ENCODE measurements at regions not wholly inside any gene's neighbourhood (a gene's known extent, or its start where the extent isn't known, plus 50 kb on each side); places are given as distances from the start of the nearest gene placed in this dataset.

GRCh38 chr4:125181804-125182203 is 133.0 kb upstream of the FAT4 start:
- Histone ChIP-seq H3K27ac (ENCODE audit: control insufficient read depth, insufficient read depth) (no peak overlapping the region), H2AFZ (ENCODE audit: control insufficient read depth, low read depth, low read length) (no peak overlapping the region), H4K20me1 (ENCODE audit: control insufficient read depth, insufficient read depth) (no peaks in the 10 kb centered on the region), H3K79me2 (ENCODE audit: control insufficient read depth, insufficient read depth, low read length) (no peaks in the 10 kb centered on the region), H3K9ac (ENCODE audit: control insufficient read depth, insufficient read depth, low read length) (no peak overlapping the region), H3K9me3 (replicated peaks; ENCODE audit: control insufficient read depth, insufficient read depth, low read length) (no peaks in the 10 kb centered on the region), H3K4me3 (no peak overlapping the region), H3K36me3 (ENCODE audit: control insufficient read depth in 2 of 2, insufficient read depth in 2 of 2, low read length in 1 of 2) (no peaks in the 10 kb centered on the region), H3K27me3 (replicated peaks in 1 of 2; ENCODE audit: control insufficient read depth in 2 of 2, insufficient read depth in 2 of 2, low read length in 1 of 2) (no peaks in the 10 kb centered on the region), H3K4me2 (ENCODE audit: control insufficient read depth, insufficient read depth) (no peak overlapping the region), H3K4me1 (ENCODE audit: control insufficient read depth, insufficient read depth, low read length) (no peaks in the 10 kb centered on the region)
- no peak for ATAC-seq
- intact Hi-C loops (cut with micrococcal nuclease; ENCODE audit: unreplicated experiment): no loop called here
- BruUV-seq (replicated peaks): no TSS peak
- SMC1A ChIA-PET (ENCODE audit: uncharacterized antibody, unreplicated experiment): no interaction called here
- in situ Hi-C loops (cut with MboI): no loop called here
- CTCF ChIA-PET: interaction anchor here (1.1 kb wide), 1 partner anchor 101 kb away, joined by 3 read pairs; no protein-coding TSS in a partner anchor
- no peak for FAIRE-seq
- DNase-seq (ENCODE audit: low read depth, low spot score): no peak
- TF ChIP-seq RB1 (IDR thresholded peaks at IDR 0.05; ENCODE audit: borderline replicate concordance): no peak
- POLR2A ChIA-PET: no interaction called here
- RAD21 ChIA-PET (ENCODE audit: unreplicated experiment): no interaction called here
- 0% methylated on average over 3 of the region's 3 CpGs for WGBS (ENCODE audit: insufficient coverage, insufficient replicate concordance, low lambda C conversion rate, missing lambda C conversion rate)

GRCh38 chr4:125179727-125180126 is 135.0 kb upstream of the FAT4 start:
- H3K4me1 ChIP-seq (ENCODE audit: control insufficient read depth, insufficient read depth, low read length): no peaks in the 10 kb centered on the region
- 55% methylated on average over 4 of the region's 4 CpGs for WGBS (ENCODE audit: insufficient coverage, insufficient replicate concordance, low lambda C conversion rate, missing lambda C conversion rate)
- H3K9me3 ChIP-seq (replicated peaks; ENCODE audit: control insufficient read depth, insufficient read depth, low read length): no peaks in the 10 kb centered on the region
- DNase-seq (ENCODE audit: low read depth, low spot score) (no peak), FAIRE-seq (no peak), ATAC-seq (no peak)
- no TSS peak for BruUV-seq (replicated peaks)
- H3K4me3 ChIP-seq: no peak overlapping the region
- no peak overlapping the region for H2AFZ ChIP-seq (ENCODE audit: control insufficient read depth, low read depth, low read length)
- intact Hi-C loops (cut with micrococcal nuclease; ENCODE audit: unreplicated experiment) (no loop called here), in situ Hi-C loops (cut with MboI) (no loop called here)
- ChIA-PET CTCF (no interaction called here), SMC1A (ENCODE audit: uncharacterized antibody, unreplicated experiment) (no interaction called here), RAD21 (ENCODE audit: unreplicated experiment) (no interaction called here), POLR2A (no interaction called here)
- no peak overlapping the region for H3K9ac ChIP-seq (ENCODE audit: control insufficient read depth, insufficient read depth, low read length)
- H3K27me3 ChIP-seq (replicated peaks in 1 of 2; ENCODE audit: control insufficient read depth in 2 of 2, insufficient read depth in 2 of 2, low read length in 1 of 2): no peaks in the 10 kb centered on the region
- no peaks in the 10 kb centered on the region for H3K36me3 ChIP-seq (ENCODE audit: control insufficient read depth in 2 of 2, insufficient read depth in 2 of 2, low read length in 1 of 2)
- no peak overlapping the region for H3K27ac ChIP-seq (ENCODE audit: control insufficient read depth, insufficient read depth)
- H3K79me2 ChIP-seq (ENCODE audit: control insufficient read depth, insufficient read depth, low read length): no peaks in the 10 kb centered on the region
- H4K20me1 ChIP-seq (ENCODE audit: control insufficient read depth, insufficient read depth): no peaks in the 10 kb centered on the region
- no peak overlapping the region for H3K4me2 ChIP-seq (ENCODE audit: control insufficient read depth, insufficient read depth)
- TF ChIP-seq HSF1 (IDR thresholded peaks at IDR 0.05; ENCODE audit: low read depth, low read length) (no peak), ATF2 (IDR thresholded peaks at IDR 0.05; ENCODE audit: low read length) (no peak), ZNF207 (IDR thresholded peaks at IDR 0.05; ENCODE audit: borderline replicate concordance) (no peak), CBFB (IDR thresholded peaks at IDR 0.05; ENCODE audit: low read depth) (no peak), SIN3A (IDR thresholded peaks at IDR 0.05; ENCODE audit: low read depth, low read length) (no peak), SKIL (IDR thresholded peaks at IDR 0.05; ENCODE audit: low read depth, poor library complexity, severe bottlenecking) (no peak), FOS (IDR thresholded peaks at IDR 0.05; ENCODE audit: borderline replicate concordance, extremely low read depth, insufficient read length) (no peak), ZNF622 (IDR thresholded peaks at IDR 0.05) (no peak)

Measured in GM12878 (cell line).